Panc1 (cell line): ENCODE measurements at regions not wholly inside any gene's neighbourhood (a gene's known extent, or its start where the extent isn't known, plus 50 kb on each side); places are given as distances from the start of the nearest gene placed in this dataset.

Source experiments
- ATAC-seq: fragments of 200-7000 bp; cut with Tn5 transposase; 2 replicates; pipeline ENCODE4 v1.9.1; 2020; ENCODE audit warnings: mild to moderate bottlenecking, moderate library complexity
- BruUV-seq: library from RNA; stranded (reverse); fragments of 400-500 nt; replicated peaks from 2 replicates; lab custom pipeline; 2021; lab: Mats Ljungman, UMichigan
- CTCF ChIA-PET: fragments of 300-600 bp; sonication (Branson Sonifier 250); formaldehyde crosslinking; loops from one replicate; lab custom pipeline; 2022; ENCODE audit warnings: antibody characterized with exemption; lab: Charles Lee
- POLR2A ChIA-PET: fragments of 300-600 bp; sonication (Branson Sonifier 250); formaldehyde crosslinking; loops from one replicate; lab custom pipeline; 2022; ENCODE audit warnings: antibody characterized with exemption; lab: Charles Lee
- DNase-seq: peaks from one replicate; pipeline ENCODE4 v3.0.0-alpha.2; 2010; ENCODE audit warnings: low read depth, low spot score
- H3K27ac ChIP-seq: 2 replicates; pipeline ENCODE4 v1.5.1; 2011; ENCODE audit warnings: mild to moderate bottlenecking, low read length, inconsistent platforms
- H3K27me3 ChIP-seq: fragments of 200-500 bp; sonication (Bioruptor generic); 2 replicates; pipeline ENCODE4 v1.6.0; 2014; ENCODE audit warnings: low read length, inconsistent platforms; ENCODE audit not compliant: control insufficient read depth, insufficient read depth
- H3K36me3 ChIP-seq: fragments of 200-500 bp; sonication (Bioruptor generic); 2 replicates; pipeline ENCODE4 v1.5.1; 2014; ENCODE audit warnings: inconsistent platforms, mild to moderate bottlenecking, low read length, moderate library complexity; ENCODE audit not compliant: control insufficient read depth, insufficient read depth
- H3K4me1 ChIP-seq: 2 replicates; pipeline ENCODE4 v1.5.1; 2011; ENCODE audit warnings: inconsistent platforms, mild to moderate bottlenecking, low read length, moderate library complexity; ENCODE audit not compliant: control insufficient read depth, insufficient read depth
- H3K4me3 ChIP-seq, 2 experiments: 2 replicates each; pipeline ENCODE4 v1.5.1; 2011 to 2012; ENCODE audit warnings: low read depth in 2 of 2, low read length in 2 of 2, mild to moderate bottlenecking in 2 of 2, inconsistent platforms in 1 of 2, moderate library complexity in 1 of 2
- H3K9me3 ChIP-seq: fragments of 200-500 bp; sonication (Bioruptor generic); 2 replicates; pipeline ENCODE4 v1.5.1; 2014; ENCODE audit warnings: low read depth, mild to moderate bottlenecking, inconsistent platforms, low read length, moderate library complexity; ENCODE audit not compliant: control insufficient read depth, insufficient read depth
- CTCF ChIP-seq: fragments of 450-650 bp; IDR thresholded peaks from 2 replicates; pipeline ENCODE4 v1.5.1; 2017; ENCODE audit warnings: mild to moderate bottlenecking
- POLR2AphosphoS5 ChIP-seq: IDR thresholded peaks from 2 replicates; pipeline ENCODE4 v1.6.1; 2012; ENCODE audit warnings: mild to moderate bottlenecking, low read depth, low read length, moderate library complexity
- REST ChIP-seq, 2 experiments: IDR thresholded peaks; 2 replicates each; pipeline ENCODE4 v1.6.1; 2011 to 2012; ENCODE audit warnings: low read depth in 2 of 2, control low read depth in 1 of 2, low read length in 1 of 2, mild to moderate bottlenecking in 1 of 2, moderate library complexity in 1 of 2; ENCODE audit not compliant: insufficient read depth in 1 of 2
- SIN3A ChIP-seq: IDR thresholded peaks from 2 replicates; pipeline ENCODE4 v1.6.1; 2012; ENCODE audit warnings: low read depth, mild to moderate bottlenecking, low read length, moderate library complexity, borderline replicate concordance; ENCODE audit not compliant: insufficient read depth
- TCF7L2 ChIP-seq: IDR thresholded peaks from 2 replicates; pipeline ENCODE4 v1.6.1; 2011; ENCODE audit warnings: mild to moderate bottlenecking, low read depth, low read length, inconsistent platforms
- in situ Hi-C: cut with HindIII; loops from 2 replicates; pipeline ENCODE4 v1.10.0; 2016; ENCODE audit warnings: low sequenced_read_pairs, low pct_unique_long_range_greater_than_20kb
- intact Hi-C: fragments of 100-400 bp; cut with micrococcal nuclease; formaldehyde crosslinking; loops from one replicate; pipeline ENCODE4 v1.10.0; 2022; ENCODE audit not compliant: unreplicated experiment

GRCh38 chr5:160922311-160922710 lies 70.3 kb upstream of the ATP10B start:
- no TSS peak for BruUV-seq
- ATAC-seq (no peak), DNase-seq (no peak)
- no peak for TF ChIP-seq TCF7L2
- TF ChIP-seq CTCF, result no peak
- no peak for TF ChIP-seq REST (IDR thresholded peaks at IDR 0.05; ENCODE audit: insufficient read depth in 1 of 2, low read depth in 2 of 2, low read length in 1 of 2)
- TF ChIP-seq POLR2AphosphoS5, result no peak
- no peaks in the 10 kb centered on the region for H3K9me3 ChIP-seq
- no peaks in the 10 kb centered on the region for H3K27me3 ChIP-seq
- POLR2A ChIA-PET, result no interaction called here
- no peak overlapping the region for H3K4me3 ChIP-seq
- in situ Hi-C loops (no loop called here), intact Hi-C loops (no loop called here)
- H3K36me3 ChIP-seq, result no peaks in the 10 kb centered on the region
- H3K27ac ChIP-seq, result no peak overlapping the region
- CTCF ChIA-PET, result no interaction called here
- H3K4me1 ChIP-seq, result no peaks in the 10 kb centered on the region

GRCh38 chr5:160921423-160922285 lies 69.6 kb upstream of the ATP10B start:
- DNase-seq (no peak), ATAC-seq (no peak)
- H3K27ac ChIP-seq, result no peak overlapping the region
- CTCF ChIA-PET, result no interaction called here
- no peak overlapping the region for H3K4me3 ChIP-seq
- no peaks in the 10 kb centered on the region for H3K27me3 ChIP-seq
- H3K36me3 ChIP-seq, result no peaks in the 10 kb centered on the region
- in situ Hi-C loops, result no loop called here
- POLR2A ChIA-PET, result no interaction called here
- intact Hi-C loops, result no loop called here
- no peaks in the 10 kb centered on the region for H3K4me1 ChIP-seq
- BruUV-seq, result no TSS peak
- H3K9me3 ChIP-seq, result no peaks in the 10 kb centered on the region
- TF ChIP-seq SIN3A (no peak), REST (IDR thresholded peaks at IDR 0.05; ENCODE audit: insufficient read depth in 1 of 2, low read depth in 2 of 2, low read length in 1 of 2) (no peak), CTCF (no peak)
